ENCODE measurements at regions not wholly inside any gene's neighbourhood (a gene's known extent, or its start where the extent isn't known, plus 50 kb on each side); places are given as distances from the start of the nearest gene placed in this dataset.

GRCh38 chr5:167295681-167296005 lies 995.8 kb upstream of the WWC1 start:
- TF ChIP-seq CTCF (optimal IDR thresholded peaks at IDR 0.05 in 1 of 3, IDR thresholded peaks at IDR 0.05 in 1 of 3, conservative IDR thresholded peaks at IDR 0.05 in 1 of 3; ENCODE audit: extremely low read depth in 1 of 3, insufficient read depth in 2 of 3, low read length in 3 of 3) (no peak), EZH2 (IDR thresholded peaks at IDR 0.05; ENCODE audit: low read length) (no peak)

All from keratinocyte (primary cell).